ENCODE measurements at regions not wholly inside any gene's neighbourhood (a gene's known extent, or its start where the extent isn't known, plus 50 kb on each side); places are given as distances from the start of the nearest gene placed in this dataset.

DNA sequence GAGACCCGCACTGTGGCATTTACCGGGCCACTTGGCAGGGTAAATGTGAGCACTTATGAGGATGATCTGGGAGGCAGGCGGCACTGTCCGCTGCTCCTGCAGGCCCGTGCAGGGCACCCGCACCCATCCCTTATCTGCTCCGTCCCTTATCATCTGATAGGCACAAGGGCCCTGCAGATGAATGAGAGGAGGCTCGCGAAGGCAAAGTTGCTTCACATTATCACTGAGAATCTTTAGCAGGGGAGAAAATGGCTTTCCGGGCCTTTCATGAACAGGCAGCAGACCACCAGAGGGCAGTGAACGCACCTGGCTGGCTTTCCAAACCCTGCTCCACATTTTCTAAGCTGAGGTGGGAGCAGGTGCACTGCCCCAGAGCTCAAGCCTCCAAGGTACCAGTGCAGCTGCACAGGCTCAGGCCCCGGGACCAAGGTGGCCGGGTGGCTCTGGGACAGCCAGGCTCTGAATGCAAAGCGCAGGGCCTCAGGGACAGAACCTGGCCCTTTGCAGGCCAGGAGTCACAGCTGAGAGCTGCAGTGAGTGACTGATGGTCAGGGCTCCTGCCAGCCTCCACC is 165.6 kb downstream of the SHANK2 start:
- Histone ChIP-seq H3K9me3 (no peaks in the 10 kb centered on the region), H3K4me3 (no peak overlapping the region), H3K27me3 (no peaks in the 10 kb centered on the region), H3K4me1 (no peaks in the 10 kb centered on the region), H3K36me3 (peaks cover 1% of the 10 kb centered on the region), H3K27ac (no peak overlapping the region)
- DNase-seq = no peak
- peak; percentile 49 for ATAC-seq
- intact Hi-C loops (cut with DNase I) = no loop called here
- TF ChIP-seq, protein P1, sequence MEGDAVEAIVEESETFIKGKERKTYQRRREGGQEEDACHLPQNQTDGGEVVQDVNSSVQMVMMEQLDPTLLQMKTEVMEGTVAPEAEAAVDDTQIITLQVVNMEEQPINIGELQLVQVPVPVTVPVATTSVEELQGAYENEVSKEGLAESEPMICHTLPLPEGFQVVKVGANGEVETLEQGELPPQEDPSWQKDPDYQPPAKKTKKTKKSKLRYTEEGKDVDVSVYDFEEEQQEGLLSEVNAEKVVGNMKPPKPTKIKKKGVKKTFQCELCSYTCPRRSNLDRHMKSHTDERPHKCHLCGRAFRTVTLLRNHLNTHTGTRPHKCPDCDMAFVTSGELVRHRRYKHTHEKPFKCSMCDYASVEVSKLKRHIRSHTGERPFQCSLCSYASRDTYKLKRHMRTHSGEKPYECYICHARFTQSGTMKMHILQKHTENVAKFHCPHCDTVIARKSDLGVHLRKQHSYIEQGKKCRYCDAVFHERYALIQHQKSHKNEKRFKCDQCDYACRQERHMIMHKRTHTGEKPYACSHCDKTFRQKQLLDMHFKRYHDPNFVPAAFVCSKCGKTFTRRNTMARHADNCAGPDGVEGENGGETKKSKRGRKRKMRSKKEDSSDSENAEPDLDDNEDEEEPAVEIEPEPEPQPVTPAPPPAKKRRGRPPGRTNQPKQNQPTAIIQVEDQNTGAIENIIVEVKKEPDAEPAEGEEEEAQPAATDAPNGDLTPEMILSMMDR (IDR thresholded peaks at IDR 0.05) = peak; percentile 29

DNA sequence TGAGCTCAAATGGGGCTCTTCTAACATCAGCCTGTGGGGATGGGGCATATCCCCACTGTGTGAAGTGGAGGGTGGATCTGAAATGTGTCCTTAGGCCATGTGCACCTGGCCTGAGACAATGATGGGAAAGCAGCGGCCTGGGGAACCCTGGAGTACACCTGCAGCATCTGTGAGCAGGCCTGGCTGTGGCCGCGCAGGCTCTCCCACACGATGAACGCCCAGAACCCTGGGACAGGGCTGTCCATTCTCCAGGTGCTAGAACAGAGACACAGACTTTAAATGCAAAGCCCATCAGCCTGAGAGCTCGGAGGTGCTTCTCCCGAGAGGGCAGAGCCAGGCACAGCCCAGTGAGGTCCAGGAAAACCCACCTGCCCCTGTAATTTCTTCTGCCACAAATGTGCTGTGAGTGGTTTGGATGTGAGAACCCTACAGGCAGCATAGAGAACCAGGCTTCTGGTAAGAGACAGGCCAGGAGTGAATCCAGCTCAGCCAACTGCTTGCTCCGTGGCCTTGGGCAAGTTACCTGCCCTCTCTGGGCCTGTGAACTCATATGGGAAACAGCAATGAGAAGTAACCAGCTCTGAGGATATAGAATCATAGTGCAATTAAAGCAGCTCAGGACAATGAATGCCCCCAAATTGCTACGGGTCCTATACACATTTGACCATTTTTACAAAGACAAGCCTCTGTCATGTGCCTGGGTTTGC is 167.9 kb downstream of the SHANK2 start:
- intact Hi-C loops (cut with DNase I) = no loop called here
- H3K27ac ChIP-seq = no peak overlapping the region
- ATAC-seq (no peak), DNase-seq (no peak)
- H3K4me3 ChIP-seq = no peak overlapping the region
- no peaks in the 10 kb centered on the region for H3K27me3 ChIP-seq
- no peaks in the 10 kb centered on the region for H3K4me1 ChIP-seq
- no peaks in the 10 kb centered on the region for H3K36me3 ChIP-seq
- TF ChIP-seq, protein P1 (IDR thresholded peaks at IDR 0.05) = no peak
- no peaks in the 10 kb centered on the region for H3K9me3 ChIP-seq

DNA sequence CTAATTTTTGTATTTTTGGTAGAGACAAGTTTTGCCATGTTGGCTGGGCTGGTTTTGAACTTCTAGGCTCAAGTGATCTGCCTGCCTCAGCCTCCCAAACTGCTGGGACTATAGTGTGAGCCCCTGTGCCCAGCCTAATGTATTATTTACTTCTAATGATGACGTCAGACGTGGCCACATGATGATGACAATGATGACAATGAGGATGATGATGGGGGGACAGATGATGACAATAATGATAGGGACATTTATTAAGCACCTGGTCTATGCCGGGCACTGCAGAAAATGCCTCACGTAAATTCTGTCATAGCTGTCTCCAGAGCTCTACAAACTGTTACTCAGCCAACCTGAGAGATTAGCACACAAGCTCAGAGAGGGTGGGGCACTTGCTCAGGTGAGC is 169.3 kb downstream of the SHANK2 start:
- TF ChIP-seq, protein P1 (IDR thresholded peaks at IDR 0.05) = no peak
- ATAC-seq (no peak), DNase-seq (no peak)
- no peaks in the 10 kb centered on the region for H3K27me3 ChIP-seq
- no peaks in the 10 kb centered on the region for H3K9me3 ChIP-seq
- no peak overlapping the region for H3K4me3 ChIP-seq
- no peaks in the 10 kb centered on the region for H3K4me1 ChIP-seq
- intact Hi-C loops (cut with DNase I) = no loop called here
- H3K27ac ChIP-seq = no peak overlapping the region
- H3K36me3 ChIP-seq = no peaks in the 10 kb centered on the region

DNA sequence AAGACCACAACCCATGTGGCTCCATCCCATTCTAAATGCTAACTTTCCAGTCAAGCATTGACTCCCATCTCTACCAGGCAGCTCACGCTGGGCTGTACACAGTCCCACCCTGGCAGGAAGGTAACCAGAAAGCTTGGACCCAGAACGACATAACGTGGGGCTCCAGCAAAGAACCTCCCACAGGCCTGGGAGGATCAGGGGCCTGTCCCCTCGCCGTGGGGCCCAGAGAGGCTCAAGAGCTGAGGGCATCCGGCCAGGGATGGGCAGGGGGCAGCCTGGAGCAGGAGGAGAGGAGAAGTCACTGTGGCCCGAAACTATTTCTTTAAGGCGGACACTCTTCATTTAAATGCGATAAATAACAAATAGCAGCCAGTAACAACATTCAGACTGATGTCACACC is 169.9 kb downstream of the SHANK2 start:
- ATAC-seq (no peak), DNase-seq (no peak)
- TF ChIP-seq, protein P1 (IDR thresholded peaks at IDR 0.05) = no peak
- Histone ChIP-seq H3K27ac (no peak overlapping the region), H3K9me3 (no peaks in the 10 kb centered on the region), H3K4me3 (no peak overlapping the region), H3K36me3 (no peaks in the 10 kb centered on the region), H3K4me1 (no peaks in the 10 kb centered on the region), H3K27me3 (no peaks in the 10 kb centered on the region)
- intact Hi-C loops (cut with DNase I) = no loop called here

DNA sequence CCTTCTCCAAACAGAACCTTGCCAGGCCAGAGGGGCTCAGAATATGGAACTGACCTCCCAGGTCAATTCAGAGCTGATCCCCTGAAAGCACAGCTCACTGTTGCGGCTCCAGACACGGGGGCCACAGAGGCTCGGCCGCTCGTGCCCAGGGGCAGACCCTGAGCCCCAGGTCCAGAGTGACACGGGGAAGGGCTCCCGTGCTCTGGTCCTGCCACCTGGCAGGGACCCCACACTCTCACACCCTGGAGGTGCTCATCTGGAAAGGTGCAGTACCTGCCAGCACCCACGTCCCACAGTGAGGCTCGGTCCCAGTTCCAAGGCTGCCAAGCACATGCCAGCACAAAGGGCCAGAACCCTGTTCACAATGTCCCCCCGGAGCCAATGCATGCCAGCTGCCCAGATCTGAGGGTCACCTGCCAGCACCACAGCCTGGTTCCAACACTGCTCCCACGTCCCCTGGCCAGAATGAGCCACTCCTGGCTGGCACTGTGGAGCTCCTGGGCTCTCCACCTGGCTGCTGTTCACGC is 170.6 kb downstream of the SHANK2 start:
- no peak overlapping the region for H3K4me3 ChIP-seq
- no peaks in the 10 kb centered on the region for H3K27me3 ChIP-seq
- TF ChIP-seq, protein P1 (IDR thresholded peaks at IDR 0.05) = no peak
- H3K4me1 ChIP-seq = no peaks in the 10 kb centered on the region
- DNase-seq (no peak), ATAC-seq (peak; percentile 23)
- H3K27ac ChIP-seq = no peak overlapping the region
- intact Hi-C loops (cut with DNase I) = no loop called here
- no peaks in the 10 kb centered on the region for H3K36me3 ChIP-seq
- no peaks in the 10 kb centered on the region for H3K9me3 ChIP-seq

Measured in upper lobe of right lung (tissue), 1 donor.